ENCODE measurements at regions not wholly inside any gene's neighbourhood (a gene's known extent, or its start where the extent isn't known, plus 50 kb on each side); places are given as distances from the start of the nearest gene placed in this dataset.

- TF ChIP-seq CTCF (IDR thresholded peaks at IDR 0.05) (no peak), POLR2A (IDR thresholded peaks at IDR 0.05) (no peak)
- Histone ChIP-seq H3K27ac (no peak overlapping the region), H3K36me3 (no peaks in the 10 kb centered on the region), H3K4me1 (no peaks in the 10 kb centered on the region), H3K4me3 (no peak overlapping the region), H3K9me3 (no peaks in the 10 kb centered on the region), H3K27me3 (no peaks in the 10 kb centered on the region)
- intact Hi-C loops (cut with DNase I) = no loop called here
- no peak for DNase-seq
- ATAC-seq = peak; percentile 60 to 74 (median 65)
These were observed 434.7 kb upstream of the AGTR1 start for GRCh38 chr3:148262980-148263379.

GRCh38 chr3:148265841-148266240, 431.9 kb upstream of the AGTR1 start:
- DNase-seq (no peak), ATAC-seq (no peak)
- no peak overlapping the region for H3K27ac ChIP-seq
- H3K4me3 ChIP-seq = no peak overlapping the region
- intact Hi-C loops (cut with DNase I) = no loop called here
- TF ChIP-seq CTCF (IDR thresholded peaks at IDR 0.05) (no peak), POLR2A (IDR thresholded peaks at IDR 0.05) (no peak)
- 53% methylated on average over 3 of the region's 3 CpGs for WGBS (ENCODE audit: insufficient coverage, low coverage, low lambda C conversion rate, missing lambda C conversion rate)
- no peaks in the 10 kb centered on the region for H3K9me3 ChIP-seq
- H3K27me3 ChIP-seq = no peaks in the 10 kb centered on the region
- H3K4me1 ChIP-seq = no peaks in the 10 kb centered on the region
- H3K36me3 ChIP-seq = no peaks in the 10 kb centered on the region

- H3K4me1 ChIP-seq = no peaks in the 10 kb centered on the region
- DNase-seq = no peak
- WGBS (ENCODE audit: insufficient coverage, low coverage, low lambda C conversion rate, missing lambda C conversion rate) = 76% methylated on average over 2 of the region's 2 CpGs
- no peaks in the 10 kb centered on the region for H3K27me3 ChIP-seq
- no peaks in the 10 kb centered on the region for H3K36me3 ChIP-seq
- intact Hi-C loops (cut with DNase I) = no loop called here
- TF ChIP-seq POLR2A (IDR thresholded peaks at IDR 0.05) (no peak), CTCF (IDR thresholded peaks at IDR 0.05) (no peak)
- no peaks in the 10 kb centered on the region for H3K9me3 ChIP-seq
- no peak for ATAC-seq
- H3K4me3 ChIP-seq = no peak overlapping the region
- no peak overlapping the region for H3K27ac ChIP-seq
These were observed 431.4 kb upstream of the AGTR1 start for GRCh38 chr3:148266341-148266740.

- H3K36me3 ChIP-seq = no peaks in the 10 kb centered on the region
- no peak overlapping the region for H3K27ac ChIP-seq
- no peak for ATAC-seq
- no peaks in the 10 kb centered on the region for H3K27me3 ChIP-seq
- H3K9me3 ChIP-seq = no peaks in the 10 kb centered on the region
- H3K4me3 ChIP-seq = no peak overlapping the region
- DNase-seq = no peak
- intact Hi-C loops (cut with DNase I) = no loop called here
- H3K4me1 ChIP-seq = no peaks in the 10 kb centered on the region
- no peak for TF ChIP-seq POLR2A (IDR thresholded peaks at IDR 0.05)
- TF ChIP-seq CTCF (IDR thresholded peaks at IDR 0.05) = no peak
These were observed 427.9 kb upstream of the AGTR1 start for GRCh38 chr3:148269816-148270215.

- 88% methylated on average over 6 of the region's 38 CpGs for WGBS (ENCODE audit: insufficient coverage, low coverage, low lambda C conversion rate, missing lambda C conversion rate)
- H3K4me3 ChIP-seq = no peak overlapping the region
- DNase-seq (peak in 1 of 3 donors; percentile 51), ATAC-seq (no peak)
- no peaks in the 10 kb centered on the region for H3K4me1 ChIP-seq
- H3K9me3 ChIP-seq = no peaks in the 10 kb centered on the region
- no peak overlapping the region for H3K27ac ChIP-seq
- H3K27me3 ChIP-seq = no peaks in the 10 kb centered on the region
- no peak for TF ChIP-seq POLR2A (IDR thresholded peaks at IDR 0.05)
- no peaks in the 10 kb centered on the region for H3K36me3 ChIP-seq
- intact Hi-C loops (cut with DNase I) = no loop called here
These were observed 417.0 kb upstream of the AGTR1 start for GRCh38 chr3:148280623-148281242.
